GM18502 (cell line): ENCODE measurements at regions not wholly inside any gene's neighbourhood (a gene's known extent, or its start where the extent isn't known, plus 50 kb on each side); places are given as distances from the start of the nearest gene placed in this dataset.
"Not testable (repeated sequence)": the region's sequence is repeated elsewhere in the genome, so short reads cannot be mapped to it uniquely, and the experiment has no call there.

ENCODE experiments used
- ATAC-seq: cut with Tn5 transposase; IDR thresholded peaks from one replicate; pipeline ENCODE4 v1.9.1; 2021; ENCODE audit warnings: mild to moderate bottlenecking; ENCODE audit not compliant: unreplicated experiment, poor library complexity

DNA sequence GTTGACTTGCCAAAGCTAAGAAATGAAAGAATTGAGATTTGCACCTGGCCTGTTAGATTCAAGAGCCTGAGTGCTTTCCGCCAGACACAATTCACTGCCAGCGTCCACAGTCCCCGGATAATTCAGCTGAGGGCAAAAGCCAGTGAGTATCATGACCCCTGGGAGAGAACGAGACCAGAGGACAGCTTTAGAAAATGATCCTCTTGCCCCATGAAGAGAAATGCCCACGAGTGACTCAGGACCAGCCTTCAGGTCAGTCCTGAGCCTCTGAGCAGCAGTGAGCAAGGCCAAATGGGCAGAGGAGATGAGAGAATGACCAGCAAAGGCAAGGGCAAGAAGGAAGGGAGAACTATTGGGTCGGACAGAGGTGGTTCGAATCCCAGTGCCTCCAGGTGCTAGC lies 273.5 kb downstream of the FAM43A start:
- no peak for ATAC-seq

DNA sequence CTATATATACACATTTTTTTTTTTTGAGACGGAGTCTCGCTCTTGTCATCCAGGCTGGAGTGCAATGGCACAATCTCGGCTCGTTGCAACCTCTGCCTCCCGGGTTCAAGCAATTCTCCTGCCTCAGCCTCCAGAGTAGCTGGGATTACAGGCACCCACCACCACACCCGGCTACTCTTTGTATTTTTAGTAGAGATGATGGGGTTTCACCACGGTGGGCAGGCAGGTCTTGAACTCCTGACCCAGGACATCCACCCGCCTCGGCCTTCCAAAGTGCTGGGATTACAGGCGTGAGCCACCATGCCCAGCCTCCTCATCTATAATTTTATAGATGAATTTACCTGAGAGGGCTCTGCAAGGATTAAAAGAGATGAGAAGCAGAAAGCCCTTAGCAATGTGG lies 274.0 kb downstream of the FAM43A start:
- ATAC-seq: not testable (repeated sequence)

- no peak for ATAC-seq
Measured at GRCh38 chr3:194960446-194961032, 274.9 kb downstream of the FAM43A start.

DNA sequence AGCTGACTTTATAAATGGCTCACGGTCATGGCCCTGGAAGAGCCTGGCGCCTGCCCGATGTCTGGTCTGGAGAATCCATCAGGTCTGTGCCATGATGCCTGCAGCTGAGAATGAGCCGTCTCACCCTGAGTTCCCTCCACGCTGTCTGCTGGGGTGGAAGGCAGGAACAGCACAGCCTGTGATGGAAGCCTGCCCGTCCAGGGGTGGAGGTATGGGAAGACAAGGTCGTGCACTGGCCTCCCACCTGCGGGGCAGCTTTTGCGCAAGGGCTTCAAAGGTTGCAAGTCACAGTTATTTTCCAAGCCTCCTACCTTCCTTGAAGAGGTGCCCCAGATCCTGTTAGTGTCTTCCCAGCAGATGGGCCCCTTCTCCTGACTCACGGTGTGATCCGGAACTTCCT lies 275.5 kb downstream of the FAM43A start:
- ATAC-seq: no peak

DNA sequence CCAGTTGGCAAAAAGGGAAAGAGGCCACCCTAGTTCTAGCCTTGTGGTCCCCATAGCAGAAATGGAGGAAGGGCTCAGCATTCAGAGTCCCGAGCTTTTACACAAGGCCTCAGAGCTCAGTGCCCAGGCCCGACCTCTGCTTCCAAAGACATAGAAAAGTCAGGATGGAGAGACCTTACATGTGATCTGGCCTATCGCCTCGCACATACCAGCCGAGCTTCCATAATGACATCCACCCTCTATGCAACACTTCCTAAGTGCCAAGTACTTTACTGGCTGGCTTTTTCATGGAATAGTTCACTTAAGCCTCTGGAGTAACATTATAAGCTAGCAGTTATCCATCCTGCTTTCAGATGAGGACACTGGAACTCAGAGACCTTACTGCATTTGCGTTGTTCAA lies 275.9 kb downstream of the FAM43A start:
- no peak for ATAC-seq

- ATAC-seq: no peak
Measured at GRCh38 chr3:194962056-194962455, 276.4 kb downstream of the FAM43A start.

DNA sequence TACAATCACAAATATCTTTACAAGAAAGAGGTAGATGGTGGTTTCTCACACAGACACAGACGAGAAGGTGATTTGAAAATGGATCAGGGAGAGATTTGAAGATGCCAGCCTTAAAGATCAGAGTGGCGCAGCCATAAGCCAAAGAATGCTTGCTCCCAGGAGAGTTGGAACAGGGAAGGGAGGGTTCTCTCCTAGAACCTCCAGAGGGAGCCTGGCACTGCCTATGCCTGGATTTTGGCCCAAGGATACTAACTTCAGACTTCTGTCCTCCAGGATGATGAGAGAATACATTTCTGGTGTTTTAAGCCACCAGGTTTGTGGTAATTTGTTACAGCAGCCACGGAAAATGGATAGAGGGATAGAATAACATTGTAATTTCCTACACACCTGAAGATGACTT lies 279.1 kb downstream of the FAM43A start:
- ATAC-seq: no peak

GRCh38 chr3:194967151-194968117 lies 281.8 kb downstream of the FAM43A start:
- ATAC-seq: no peak

DNA sequence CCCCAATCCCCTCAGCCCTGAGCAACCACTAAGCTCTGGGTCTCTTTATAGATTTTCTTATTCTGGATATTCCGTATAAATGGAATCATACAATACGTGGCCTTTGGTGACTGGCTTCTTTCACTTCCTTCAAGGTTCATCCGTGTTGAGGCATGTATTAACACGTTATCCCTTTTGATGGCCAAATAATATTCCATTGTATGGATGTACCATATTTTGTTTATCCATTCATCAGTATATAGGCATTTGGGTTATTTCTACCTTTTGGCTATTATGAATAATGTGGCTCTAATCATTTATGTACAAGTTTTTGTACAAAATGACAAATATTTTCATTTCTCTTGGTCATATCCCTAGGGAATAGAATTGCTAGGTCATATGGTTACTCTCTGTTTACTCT lies 284.4 kb downstream of the FAM43A start:
- no peak for ATAC-seq

- no peak for ATAC-seq
Measured at GRCh38 chr3:194971009-194971408, 285.3 kb downstream of the FAM43A start.

GRCh38 chr3:194971965-194972364 lies 286.3 kb downstream of the FAM43A start:
- no peak for ATAC-seq

DNA sequence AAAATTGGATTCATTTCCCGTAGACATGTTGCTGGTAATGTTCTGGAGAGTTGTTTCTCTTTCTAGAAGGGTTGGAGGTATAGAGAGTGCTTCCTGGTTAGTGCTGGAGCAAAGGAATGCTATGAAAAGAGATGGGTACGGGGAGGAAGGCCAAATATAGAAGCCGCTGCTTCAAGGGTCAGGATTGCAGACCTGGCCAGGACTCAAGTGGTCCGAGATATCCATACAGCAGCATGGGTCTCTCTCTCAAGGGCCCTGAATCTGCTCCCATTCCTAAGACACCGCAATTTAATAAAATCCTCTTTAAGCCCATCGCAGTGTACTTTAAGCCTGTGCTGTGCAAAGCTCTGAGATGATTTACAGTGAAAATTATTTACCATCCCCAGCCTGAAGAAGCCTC lies 287.0 kb downstream of the FAM43A start:
- ATAC-seq: no peak

DNA sequence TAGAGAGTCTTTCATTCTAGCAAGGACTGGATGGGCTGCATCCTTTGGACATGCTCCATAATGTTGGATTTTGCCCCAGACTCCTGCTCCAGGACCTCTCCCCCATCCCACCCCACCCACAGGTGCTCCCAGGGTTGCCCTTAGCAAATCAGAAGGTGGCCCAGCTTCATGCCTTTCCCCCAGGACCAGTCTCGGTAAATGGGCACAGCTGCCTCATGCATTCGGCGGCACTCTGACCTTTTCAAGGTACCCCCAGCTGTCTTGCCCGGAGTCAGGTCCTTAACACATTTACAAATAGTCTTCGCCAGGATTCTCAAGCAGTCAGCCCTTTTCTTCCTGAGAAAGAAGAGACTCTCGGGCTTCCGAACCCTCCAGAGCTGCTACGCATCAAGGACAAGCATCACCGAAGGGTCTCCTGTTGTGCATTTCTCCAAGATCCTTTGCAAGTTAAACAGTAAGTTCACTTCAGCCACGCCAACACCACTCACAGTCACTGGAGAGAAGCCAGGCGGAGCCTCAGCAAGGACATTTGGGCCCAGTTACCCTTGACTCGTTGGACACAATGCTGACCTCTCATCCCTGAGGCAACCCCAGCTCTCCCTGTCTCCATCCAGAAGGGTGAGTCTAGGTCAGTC lies 287.8 kb downstream of the FAM43A start:
- no peak for ATAC-seq

- no peak for ATAC-seq
Measured at GRCh38 chr3:194974468-194975135, 288.9 kb downstream of the FAM43A start.

- ATAC-seq: no peak
Measured at GRCh38 chr3:194976049-194976451, 290.4 kb downstream of the FAM43A start.

GRCh38 chr3:194976874-194977273 lies 291.2 kb downstream of the FAM43A start:
- no peak for ATAC-seq

- ATAC-seq: no peak
Measured at GRCh38 chr3:194977356-194977755, 291.7 kb downstream of the FAM43A start.

DNA sequence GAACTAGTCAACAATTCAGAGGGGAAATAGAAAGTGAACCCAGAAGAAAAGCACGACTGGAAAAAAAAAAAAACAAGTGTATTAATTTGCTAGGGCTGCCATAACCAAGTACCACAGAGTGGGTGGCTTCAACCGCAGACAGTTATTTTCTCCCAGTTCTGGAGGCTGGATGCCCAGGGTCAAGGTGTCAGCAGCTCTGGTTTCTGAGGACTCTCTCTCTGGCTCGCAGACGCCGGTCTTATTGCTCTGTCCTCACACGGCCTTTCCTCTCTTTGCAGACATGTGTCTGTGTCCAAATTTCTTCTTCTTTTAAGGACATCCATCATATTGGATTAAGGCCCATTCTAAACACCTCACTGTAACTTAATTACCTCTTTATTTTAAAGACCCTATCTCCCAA lies 291.8 kb downstream of the XXYLT1 start:
- ATAC-seq: no peak

- ATAC-seq: no peak
Measured at GRCh38 chr3:194982472-194982871, 288.5 kb downstream of the XXYLT1 start.

GRCh38 chr3:194983121-194983520 lies 287.8 kb downstream of the XXYLT1 start:
- no peak for ATAC-seq

DNA sequence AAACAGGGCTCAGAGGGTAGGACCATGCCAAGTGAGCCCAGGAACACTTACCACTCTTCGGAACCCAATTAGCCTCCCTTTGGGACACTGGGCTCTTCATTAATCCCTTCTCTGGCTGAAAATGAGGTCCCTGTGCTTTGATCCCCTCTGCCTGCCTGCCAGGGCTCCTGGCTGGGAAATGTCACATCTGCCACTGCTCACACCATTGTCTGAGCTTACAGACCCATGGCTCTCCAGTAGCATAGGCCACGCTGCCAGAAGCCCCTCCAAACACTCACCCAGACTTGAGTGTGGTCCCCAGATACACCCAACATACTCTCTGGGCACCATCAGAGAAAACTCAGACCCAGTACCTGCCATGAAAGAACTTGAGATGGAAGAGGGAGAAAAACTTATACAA lies 287.3 kb downstream of the XXYLT1 start:
- no peak for ATAC-seq
